Lung (tissue), 11 donors: ENCODE measurements at regions not wholly inside any gene's neighbourhood (a gene's known extent, or its start where the extent isn't known, plus 50 kb on each side); places are given as distances from the start of the nearest gene placed in this dataset.

Experiments used
- ATAC-seq: fragments of 200-7000 bp; cut with Tn5 transposase; one replicate; pipeline ENCODE4 v1.9.1; 2020; ENCODE audit warnings: moderate number of reproducible peaks; ENCODE audit not compliant: insufficient read depth, low FRiP score
- DNase-seq, 3 donors: peaks; one replicate each; pipeline ENCODE4 v3.0.0-alpha.2; 2013 to 2017
- H3K27ac ChIP-seq, 2 donors: one replicate each; pipeline ENCODE4 v1.5.1; 2013; ENCODE audit warnings: mild to moderate bottlenecking in 2 of 2, moderate library complexity in 2 of 2, control low read depth in 1 of 2, inconsistent platforms in 1 of 2, low read depth in 1 of 2, low read length in 1 of 2
- H3K27me3 ChIP-seq, 3 donors: one replicate each; pipeline ENCODE4 v1.5.1; 2013; ENCODE audit warnings: low read length in 2 of 3; ENCODE audit not compliant: control insufficient read depth in 3 of 3, insufficient read depth in 3 of 3
- H3K36me3 ChIP-seq, 4 donors: one replicate each; pipeline ENCODE4 v1.5.1; 2013; ENCODE audit warnings: low read length in 4 of 4, mild to moderate bottlenecking in 1 of 4, moderate library complexity in 1 of 4; ENCODE audit not compliant: control insufficient read depth in 4 of 4, insufficient read depth in 4 of 4
- H3K4me1 ChIP-seq, 5 donors: one replicate each; pipeline ENCODE4 v1.5.1; 2013; ENCODE audit warnings: low read length in 5 of 5, mild to moderate bottlenecking in 2 of 5, moderate library complexity in 1 of 5; ENCODE audit not compliant: control insufficient read depth in 5 of 5, insufficient read depth in 5 of 5
- H3K4me3 ChIP-seq: one replicate; pipeline ENCODE4 v1.5.1; 2013; ENCODE audit warnings: mild to moderate bottlenecking, control low read depth, moderate library complexity
- H3K9ac ChIP-seq, 2 donors: one replicate each; pipeline ENCODE4 v1.5.1; 2013; ENCODE audit warnings: low read length in 2 of 2, control low read depth in 1 of 2; ENCODE audit not compliant: insufficient read depth in 1 of 2
- H3K9me3 ChIP-seq, 4 donors: one replicate each; pipeline ENCODE4 v1.5.1; 2013; ENCODE audit warnings: low read length in 3 of 4, mild to moderate bottlenecking in 1 of 4, moderate library complexity in 1 of 4; ENCODE audit not compliant: control insufficient read depth in 4 of 4, insufficient read depth in 3 of 4
- CTCF ChIP-seq: IDR thresholded peaks from 2 replicates; pipeline ENCODE4 v1.5.1; 2012; ENCODE audit warnings: mild to moderate bottlenecking; ENCODE audit errors: control extremely low read depth, extremely low read depth
- WGBS, 2 donors: extraction: QIAGEN DNeasy Blood & Tissue Kit; methylation state at CpG; one replicate each; pipeline ENCODE4 v1.1.7; 2013; 5-methylcytosine and 5-hydroxymethylcytosine counted together
- donor health status: control.
- donor health status: control.
- donor health status: Bipolar disorder and iron deficiency.
- donor health status: healthy.
- donor health status: DM: yes; HTN: yes; CAD: no.

GRCh38 chr15:93610944-93611343 is 521.9 kb upstream of the RGMA start:
- ATAC-seq (no peak), DNase-seq (no peak)
- H3K36me3 ChIP-seq = no peaks in the 10 kb centered on the region
- H3K9ac ChIP-seq = no peak overlapping the region
- no peak for TF ChIP-seq CTCF
- WGBS, 2 donors = 88 to 93% methylated on average over 8 of the region's 8 CpGs
- no peak overlapping the region for H3K27ac ChIP-seq
- no peak overlapping the region for H3K4me3 ChIP-seq
- H3K27me3 ChIP-seq = no peaks in the 10 kb centered on the region
- no peaks in the 10 kb centered on the region for H3K9me3 ChIP-seq
- peaks cover 0 to 7% (median 0%) of the 10 kb centered on the region in 5 donors for H3K4me1 ChIP-seq

- DNase-seq (no peak), ATAC-seq (no peak)
- Histone ChIP-seq H3K9ac (no peak overlapping the region), H3K9me3 (no peaks in the 10 kb centered on the region), H3K4me1 (peaks cover 0 to 7% (median 0%) of the 10 kb centered on the region in 5 donors), H3K4me3 (no peak overlapping the region), H3K27me3 (no peaks in the 10 kb centered on the region), H3K27ac (no peak overlapping the region), H3K36me3 (no peaks in the 10 kb centered on the region)
- 68 to 86% methylated on average over 3 of the region's 3 CpGs for WGBS, 2 donors
- no peak for TF ChIP-seq CTCF
Measured at GRCh38 chr15:93608643-93609148, 519.7 kb upstream of the RGMA start.

GRCh38 chr15:93603550-93603949 is 514.5 kb upstream of the RGMA start:
- Histone ChIP-seq H3K4me3 (no peak overlapping the region), H3K27ac (no peak overlapping the region), H3K27me3 (no peaks in the 10 kb centered on the region), H3K36me3 (no peaks in the 10 kb centered on the region), H3K4me1 (peaks cover 0 to under 1% (median 0%) of the 10 kb centered on the region in 5 donors), H3K9ac (no peak overlapping the region), H3K9me3 (no peaks in the 10 kb centered on the region)
- ATAC-seq (no peak), DNase-seq (no peak)
- WGBS, 2 donors = 80 to 87% methylated on average over 2 of the region's 2 CpGs
- no peak for TF ChIP-seq CTCF

GRCh38 chr15:93587059-93587521 is 498.1 kb upstream of the RGMA start:
- no peak overlapping the region for H3K27ac ChIP-seq
- H3K4me1 ChIP-seq = no peaks in the 10 kb centered on the region
- TF ChIP-seq CTCF = no peak
- no peak overlapping the region for H3K9ac ChIP-seq
- no peaks in the 10 kb centered on the region for H3K27me3 ChIP-seq
- H3K36me3 ChIP-seq = no peaks in the 10 kb centered on the region
- DNase-seq (peak; percentile 16 to 39 (median 25)), ATAC-seq (no peak)
- H3K9me3 ChIP-seq = no peaks in the 10 kb centered on the region
- no peak overlapping the region for H3K4me3 ChIP-seq
